ENCODE measurements at regions not wholly inside any gene's neighbourhood (a gene's known extent, or its start where the extent isn't known, plus 50 kb on each side); places are given as distances from the start of the nearest gene placed in this dataset.

DNA sequence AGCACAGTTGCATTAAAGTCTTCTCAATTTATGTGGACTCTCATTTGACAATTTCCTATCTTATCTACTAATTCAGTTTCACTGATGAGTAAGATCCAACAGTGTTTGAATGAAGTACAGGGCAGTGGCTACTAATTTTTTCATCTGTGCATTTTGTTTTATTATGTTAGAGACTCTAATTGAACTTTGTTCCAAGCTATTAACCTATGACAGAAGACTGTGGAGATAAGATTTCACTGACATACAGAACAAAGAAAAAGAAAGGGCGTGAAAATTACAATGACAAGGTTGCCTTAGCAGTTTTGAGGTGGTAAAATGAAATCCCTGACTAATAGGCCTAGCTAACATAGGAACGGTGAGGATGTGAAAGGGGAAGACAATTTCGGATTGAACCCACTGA lies 153.2 kb upstream of the SOX5 start:
- TF ChIP-seq, protein P1, sequence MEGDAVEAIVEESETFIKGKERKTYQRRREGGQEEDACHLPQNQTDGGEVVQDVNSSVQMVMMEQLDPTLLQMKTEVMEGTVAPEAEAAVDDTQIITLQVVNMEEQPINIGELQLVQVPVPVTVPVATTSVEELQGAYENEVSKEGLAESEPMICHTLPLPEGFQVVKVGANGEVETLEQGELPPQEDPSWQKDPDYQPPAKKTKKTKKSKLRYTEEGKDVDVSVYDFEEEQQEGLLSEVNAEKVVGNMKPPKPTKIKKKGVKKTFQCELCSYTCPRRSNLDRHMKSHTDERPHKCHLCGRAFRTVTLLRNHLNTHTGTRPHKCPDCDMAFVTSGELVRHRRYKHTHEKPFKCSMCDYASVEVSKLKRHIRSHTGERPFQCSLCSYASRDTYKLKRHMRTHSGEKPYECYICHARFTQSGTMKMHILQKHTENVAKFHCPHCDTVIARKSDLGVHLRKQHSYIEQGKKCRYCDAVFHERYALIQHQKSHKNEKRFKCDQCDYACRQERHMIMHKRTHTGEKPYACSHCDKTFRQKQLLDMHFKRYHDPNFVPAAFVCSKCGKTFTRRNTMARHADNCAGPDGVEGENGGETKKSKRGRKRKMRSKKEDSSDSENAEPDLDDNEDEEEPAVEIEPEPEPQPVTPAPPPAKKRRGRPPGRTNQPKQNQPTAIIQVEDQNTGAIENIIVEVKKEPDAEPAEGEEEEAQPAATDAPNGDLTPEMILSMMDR (IDR thresholded peaks at IDR 0.05), result no peak
- no peak for TF ChIP-seq POLR2A (IDR thresholded peaks at IDR 0.05)
